CD14-positive monocyte (primary cell): ENCODE measurements at regions not wholly inside any gene's neighbourhood (a gene's known extent, or its start where the extent isn't known, plus 50 kb on each side); places are given as distances from the start of the nearest gene placed in this dataset.

Source experiments
- DNase-seq, 3 donors: peaks; one replicate each; pipeline ENCODE4 v3.0.0-alpha.2; 2011 to 2022
- H2AFZ ChIP-seq: 2 replicates; pipeline ENCODE4 v1.6.0; 2012; ENCODE audit warnings: mild to moderate bottlenecking, low read depth, low read length, inconsistent platforms; ENCODE audit not compliant: insufficient read depth, poor library complexity, severe bottlenecking
- H3K27ac ChIP-seq, 2 donors: 1 replicate in 1 of 2; 2 replicates in 1 of 2; pipeline ENCODE4 v1.5.1; 2012 to 2013; ENCODE audit warnings: low read length in 2 of 2, control low read depth in 1 of 2, inconsistent platforms in 1 of 2, low read depth in 1 of 2, mild to moderate bottlenecking in 1 of 2
- H3K27me3 ChIP-seq, 2 donors: one replicate each; pipeline versions ENCODE4 v1.6.0 to v1.6.1; 2011 to 2013; ENCODE audit warnings: low read length in 2 of 2; ENCODE audit not compliant: control insufficient read depth in 2 of 2, insufficient read depth in 2 of 2
- H3K36me3 ChIP-seq, 2 donors: replicated peaks in 1 of 2; 1 replicate in 1 of 2; 2 replicates in 1 of 2; pipeline versions ENCODE4 v1.5.1 to v1.6.1; 2012 to 2013; ENCODE audit warnings: low read length in 2 of 2, control low read depth in 1 of 2, inconsistent platforms in 1 of 2, mild to moderate bottlenecking in 1 of 2; ENCODE audit not compliant: insufficient read depth in 2 of 2, control insufficient read depth in 1 of 2
- H3K4me1 ChIP-seq, 2 donors: 1 replicate in 1 of 2; 2 replicates in 1 of 2; pipeline versions ENCODE4 v1.5.1 to v1.6.1; 2012 to 2013; ENCODE audit warnings: low read length in 2 of 2, control low read depth in 1 of 2, inconsistent platforms in 1 of 2, mild to moderate bottlenecking in 1 of 2, moderate library complexity in 1 of 2; ENCODE audit not compliant: insufficient read depth in 2 of 2, control insufficient read depth in 1 of 2
- H3K4me2 ChIP-seq: replicated peaks from 2 replicates; pipeline ENCODE3; 2012; ENCODE audit warnings: low read length, moderate library complexity, mild to moderate bottlenecking; ENCODE audit not compliant: poor library complexity, severe bottlenecking; ENCODE audit errors: extremely low read depth
- H3K4me3 ChIP-seq, 3 experiments: fragments of 200-600 bp in 1 of 3; sonication (generic) in 1 of 3; replicated peaks in 1 of 3; 1 replicate in 2 of 3; 2 replicates in 1 of 3; pipeline ENCODE4 v1.5.1; 2011 to 2013; ENCODE audit warnings: low read length in 3 of 3, mild to moderate bottlenecking in 3 of 3, control low read depth in 2 of 3, low read depth in 2 of 3, inconsistent platforms in 1 of 3, moderate library complexity in 1 of 3
- H3K79me2 ChIP-seq: 2 replicates; pipeline ENCODE4 v1.6.0; 2012; ENCODE audit warnings: mild to moderate bottlenecking, control low read depth, inconsistent platforms, low read length, moderate library complexity; ENCODE audit not compliant: insufficient read depth
- H3K9ac ChIP-seq: 2 replicates; pipeline ENCODE4 v1.6.0; 2017; ENCODE audit warnings: low read length, mild to moderate bottlenecking; ENCODE audit not compliant: insufficient read depth, poor library complexity, severe bottlenecking
- H3K9me3 ChIP-seq, 2 donors: replicated peaks in 1 of 2; 1 replicate in 1 of 2; 2 replicates in 1 of 2; pipeline versions ENCODE4 v1.5.1 to v1.6.1; 2012 to 2013; ENCODE audit warnings: low read length in 2 of 2, control low read depth in 1 of 2; ENCODE audit not compliant: control insufficient read depth in 1 of 2, insufficient read depth in 1 of 2
- H4K20me1 ChIP-seq: 2 replicates; pipeline ENCODE4 v1.6.0; 2012; ENCODE audit warnings: mild to moderate bottlenecking, low read length, control low read depth, moderate library complexity; ENCODE audit not compliant: insufficient read depth
- H3K27ac Mint-ChIP-seq, 7 donors: one replicate each; pipeline ENCODE4 v1.8.0; 2020; ENCODE audit warnings: mild to moderate bottlenecking in 7 of 7, mixed read lengths in 7 of 7, moderate library complexity in 6 of 7, inconsistent platforms in 2 of 7
- H3K27me3 Mint-ChIP-seq, 3 donors: one replicate each; pipeline ENCODE4 v1.8.0; 2021 to 2022; ENCODE audit warnings: low read depth in 3 of 3, mild to moderate bottlenecking in 3 of 3, mixed read lengths in 3 of 3, moderate library complexity in 3 of 3, inconsistent platforms in 1 of 3
- H3K36me3 Mint-ChIP-seq, 2 donors: one replicate each; pipeline ENCODE4 v1.8.0; 2020; ENCODE audit warnings: mixed read lengths in 2 of 2, inconsistent platforms in 1 of 2, mild to moderate bottlenecking in 1 of 2
- H3K4me1 Mint-ChIP-seq: one replicate; pipeline ENCODE4 v1.8.0; 2020; ENCODE audit warnings: mild to moderate bottlenecking, mixed read lengths
- H3K4me3 Mint-ChIP-seq, 2 donors: one replicate each; pipeline ENCODE4 v1.8.0; 2020; ENCODE audit warnings: mild to moderate bottlenecking in 2 of 2, mixed read lengths in 2 of 2, moderate library complexity in 1 of 2
- H3K9me3 Mint-ChIP-seq, 7 donors: one replicate each; pipeline ENCODE4 v1.8.0; 2020 to 2022; ENCODE audit warnings: mixed read lengths in 7 of 7, mild to moderate bottlenecking in 6 of 7, moderate library complexity in 6 of 7, inconsistent platforms in 2 of 7
- whole genome bisulfite sequencing: methylation state at CpG from one replicate; pipeline ENCODE4 v1.1.5; 2013; ENCODE audit warnings: missing lambda C conversion rate; ENCODE audit not compliant: insufficient coverage; 5-methylcytosine and 5-hydroxymethylcytosine counted together
- intact Hi-C, 2 donors: fragments of 100-400 bp; cut with micrococcal nuclease; formaldehyde crosslinking; loops; one replicate each; pipeline versions ENCODE4 v1.15.0 to v1.15.1; 2023
- TF ChIP-seq, protein P1 (sequence below): fragments of 200-600 bp; IDR thresholded peaks from one replicate; pipeline ENCODE4 v1.8.0; 2022; ENCODE audit warnings: antibody characterized with exemption, mild to moderate bottlenecking

DNA sequence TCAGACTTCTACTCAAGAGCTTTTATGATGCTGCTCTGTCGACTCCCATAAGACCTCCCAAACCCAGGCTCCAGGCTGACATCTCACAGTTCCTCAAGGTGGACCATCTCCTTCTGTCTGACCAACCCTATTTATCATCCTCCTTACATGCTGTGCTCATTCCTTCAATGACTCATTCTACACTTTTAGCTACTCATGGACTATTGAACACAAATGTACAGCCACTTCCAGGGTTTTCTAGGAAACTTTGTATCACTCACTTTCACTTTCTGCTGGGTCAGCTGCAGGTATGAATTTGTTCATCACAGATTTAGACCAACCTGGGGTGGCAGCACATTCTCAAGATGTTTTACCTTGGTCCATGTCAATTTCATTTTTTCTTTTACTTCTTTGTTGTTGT, 162.4 kb upstream of the FAM20A start:
- Histone ChIP-seq H3K27me3 (no peaks in the 10 kb centered on the region), H2AFZ (no peak overlapping the region), H3K9me3 (no peaks in the 10 kb centered on the region), H3K27ac (no peak overlapping the region), H3K4me2 (no peak overlapping the region), H4K20me1 (no peaks in the 10 kb centered on the region), H3K4me1 (peaks cover 7 to 8% of the 10 kb centered on the region in 2 donors), H3K79me2 (no peaks in the 10 kb centered on the region), H3K9ac (no peak overlapping the region), H3K36me3 (no peaks in the 10 kb centered on the region), H3K4me3 (no peak overlapping the region)
- peaks cover 0 to 2% (median 0%) of the 10 kb centered on the region in 7 donors for H3K9me3 Mint-ChIP-seq
- no peaks in the 10 kb centered on the region for H3K36me3 Mint-ChIP-seq
- no peak overlapping the region for H3K27ac Mint-ChIP-seq
- WGBS = 100% methylated on average over 1 of the region's 1 CpG
- H3K27me3 Mint-ChIP-seq = peaks cover 2 to 8% (median 3%) of the 10 kb centered on the region in 3 donors
- DNase-seq = no peak
- H3K4me1 Mint-ChIP-seq = peaks cover 12% of the 10 kb centered on the region
- H3K4me3 Mint-ChIP-seq = no peak overlapping the region
- TF ChIP-seq, protein P1, sequence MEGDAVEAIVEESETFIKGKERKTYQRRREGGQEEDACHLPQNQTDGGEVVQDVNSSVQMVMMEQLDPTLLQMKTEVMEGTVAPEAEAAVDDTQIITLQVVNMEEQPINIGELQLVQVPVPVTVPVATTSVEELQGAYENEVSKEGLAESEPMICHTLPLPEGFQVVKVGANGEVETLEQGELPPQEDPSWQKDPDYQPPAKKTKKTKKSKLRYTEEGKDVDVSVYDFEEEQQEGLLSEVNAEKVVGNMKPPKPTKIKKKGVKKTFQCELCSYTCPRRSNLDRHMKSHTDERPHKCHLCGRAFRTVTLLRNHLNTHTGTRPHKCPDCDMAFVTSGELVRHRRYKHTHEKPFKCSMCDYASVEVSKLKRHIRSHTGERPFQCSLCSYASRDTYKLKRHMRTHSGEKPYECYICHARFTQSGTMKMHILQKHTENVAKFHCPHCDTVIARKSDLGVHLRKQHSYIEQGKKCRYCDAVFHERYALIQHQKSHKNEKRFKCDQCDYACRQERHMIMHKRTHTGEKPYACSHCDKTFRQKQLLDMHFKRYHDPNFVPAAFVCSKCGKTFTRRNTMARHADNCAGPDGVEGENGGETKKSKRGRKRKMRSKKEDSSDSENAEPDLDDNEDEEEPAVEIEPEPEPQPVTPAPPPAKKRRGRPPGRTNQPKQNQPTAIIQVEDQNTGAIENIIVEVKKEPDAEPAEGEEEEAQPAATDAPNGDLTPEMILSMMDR = no peak
- intact Hi-C loops = loop anchor here in 1 of 2 donors (5.0 to 10.0 kb wide), 2 partner anchors 226 to 289 kb away; no protein-coding TSS in a partner anchor

DNA sequence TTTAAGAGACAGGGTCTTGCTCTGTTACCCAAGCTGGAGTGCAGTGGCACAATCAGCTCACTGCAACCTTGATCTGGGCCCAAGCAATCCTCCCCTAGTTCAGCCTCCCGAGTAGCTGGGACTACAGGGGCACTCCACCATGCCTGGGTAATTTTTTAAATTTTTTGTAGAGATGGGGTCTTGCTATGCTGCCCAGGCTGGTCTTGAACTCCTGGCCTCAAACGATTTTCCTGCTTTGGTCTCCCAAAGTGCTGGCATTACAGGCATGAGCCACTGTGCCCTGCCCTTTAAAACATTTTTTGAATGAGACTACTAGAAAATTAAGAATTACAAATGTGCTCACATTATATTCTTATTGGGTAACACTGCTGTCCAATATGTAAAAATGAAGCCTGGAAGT, 161.7 kb upstream of the FAM20A start:
- H3K4me1 Mint-ChIP-seq = peaks cover 12% of the 10 kb centered on the region

More for the DNA sequence above, 161.7 kb upstream of the FAM20A start:
- Mint-ChIP-seq H3K4me3 (no peak overlapping the region), H3K27me3 (peaks cover 2 to 6% (median 2%) of the 10 kb centered on the region in 3 donors), H3K36me3 (no peaks in the 10 kb centered on the region), H3K9me3 (peaks cover 0 to 2% (median 0%) of the 10 kb centered on the region in 7 donors), H3K27ac (no peak overlapping the region)
- no peak overlapping the region for H3K27ac ChIP-seq
- DNase-seq = no peak
- H3K9me3 ChIP-seq = no peaks in the 10 kb centered on the region
- no peak overlapping the region for H3K4me2 ChIP-seq
- peaks cover 7 to 8% of the 10 kb centered on the region in 2 donors for H3K4me1 ChIP-seq
- H3K9ac ChIP-seq = no peak overlapping the region
- no peaks in the 10 kb centered on the region for H3K27me3 ChIP-seq
- TF ChIP-seq, protein P1 = no peak
- no peaks in the 10 kb centered on the region for H3K79me2 ChIP-seq
- no peak overlapping the region for H2AFZ ChIP-seq
- no peaks in the 10 kb centered on the region for H3K36me3 ChIP-seq
- intact Hi-C loops = loop anchor here in 1 of 2 donors (5.0 to 10.0 kb wide), 2 partner anchors 226 to 288 kb away; no protein-coding TSS in a partner anchor
- no peaks in the 10 kb centered on the region for H4K20me1 ChIP-seq
- no CpG with 5 or more reads among the region's 2 CpGs for WGBS
- H3K4me3 ChIP-seq = no peak overlapping the region
